ENCODE measurements at regions not wholly inside any gene's neighbourhood (a gene's known extent, or its start where the extent isn't known, plus 50 kb on each side); places are given as distances from the start of the nearest gene placed in this dataset.

DNA sequence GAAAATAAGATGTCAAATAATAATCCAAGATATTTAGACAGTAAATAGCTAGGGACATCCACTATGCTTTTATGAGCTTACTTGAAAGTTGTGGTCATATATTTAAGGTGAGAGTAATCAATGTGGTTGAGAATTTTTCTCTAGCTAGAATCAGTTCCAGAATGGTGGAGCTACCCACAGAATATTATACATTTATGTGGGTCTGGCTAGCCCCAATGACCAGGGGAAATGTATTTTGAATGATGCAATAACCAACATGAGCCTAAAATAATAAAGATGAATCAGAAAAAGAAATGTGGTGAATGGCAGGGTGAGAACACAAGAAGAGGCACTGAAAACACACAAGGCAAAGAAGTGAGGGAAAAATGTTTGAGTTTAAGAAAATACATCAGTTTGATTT, 325.7 kb downstream of the TBC1D32 start (continued):
- TF ChIP-seq, protein P1, sequence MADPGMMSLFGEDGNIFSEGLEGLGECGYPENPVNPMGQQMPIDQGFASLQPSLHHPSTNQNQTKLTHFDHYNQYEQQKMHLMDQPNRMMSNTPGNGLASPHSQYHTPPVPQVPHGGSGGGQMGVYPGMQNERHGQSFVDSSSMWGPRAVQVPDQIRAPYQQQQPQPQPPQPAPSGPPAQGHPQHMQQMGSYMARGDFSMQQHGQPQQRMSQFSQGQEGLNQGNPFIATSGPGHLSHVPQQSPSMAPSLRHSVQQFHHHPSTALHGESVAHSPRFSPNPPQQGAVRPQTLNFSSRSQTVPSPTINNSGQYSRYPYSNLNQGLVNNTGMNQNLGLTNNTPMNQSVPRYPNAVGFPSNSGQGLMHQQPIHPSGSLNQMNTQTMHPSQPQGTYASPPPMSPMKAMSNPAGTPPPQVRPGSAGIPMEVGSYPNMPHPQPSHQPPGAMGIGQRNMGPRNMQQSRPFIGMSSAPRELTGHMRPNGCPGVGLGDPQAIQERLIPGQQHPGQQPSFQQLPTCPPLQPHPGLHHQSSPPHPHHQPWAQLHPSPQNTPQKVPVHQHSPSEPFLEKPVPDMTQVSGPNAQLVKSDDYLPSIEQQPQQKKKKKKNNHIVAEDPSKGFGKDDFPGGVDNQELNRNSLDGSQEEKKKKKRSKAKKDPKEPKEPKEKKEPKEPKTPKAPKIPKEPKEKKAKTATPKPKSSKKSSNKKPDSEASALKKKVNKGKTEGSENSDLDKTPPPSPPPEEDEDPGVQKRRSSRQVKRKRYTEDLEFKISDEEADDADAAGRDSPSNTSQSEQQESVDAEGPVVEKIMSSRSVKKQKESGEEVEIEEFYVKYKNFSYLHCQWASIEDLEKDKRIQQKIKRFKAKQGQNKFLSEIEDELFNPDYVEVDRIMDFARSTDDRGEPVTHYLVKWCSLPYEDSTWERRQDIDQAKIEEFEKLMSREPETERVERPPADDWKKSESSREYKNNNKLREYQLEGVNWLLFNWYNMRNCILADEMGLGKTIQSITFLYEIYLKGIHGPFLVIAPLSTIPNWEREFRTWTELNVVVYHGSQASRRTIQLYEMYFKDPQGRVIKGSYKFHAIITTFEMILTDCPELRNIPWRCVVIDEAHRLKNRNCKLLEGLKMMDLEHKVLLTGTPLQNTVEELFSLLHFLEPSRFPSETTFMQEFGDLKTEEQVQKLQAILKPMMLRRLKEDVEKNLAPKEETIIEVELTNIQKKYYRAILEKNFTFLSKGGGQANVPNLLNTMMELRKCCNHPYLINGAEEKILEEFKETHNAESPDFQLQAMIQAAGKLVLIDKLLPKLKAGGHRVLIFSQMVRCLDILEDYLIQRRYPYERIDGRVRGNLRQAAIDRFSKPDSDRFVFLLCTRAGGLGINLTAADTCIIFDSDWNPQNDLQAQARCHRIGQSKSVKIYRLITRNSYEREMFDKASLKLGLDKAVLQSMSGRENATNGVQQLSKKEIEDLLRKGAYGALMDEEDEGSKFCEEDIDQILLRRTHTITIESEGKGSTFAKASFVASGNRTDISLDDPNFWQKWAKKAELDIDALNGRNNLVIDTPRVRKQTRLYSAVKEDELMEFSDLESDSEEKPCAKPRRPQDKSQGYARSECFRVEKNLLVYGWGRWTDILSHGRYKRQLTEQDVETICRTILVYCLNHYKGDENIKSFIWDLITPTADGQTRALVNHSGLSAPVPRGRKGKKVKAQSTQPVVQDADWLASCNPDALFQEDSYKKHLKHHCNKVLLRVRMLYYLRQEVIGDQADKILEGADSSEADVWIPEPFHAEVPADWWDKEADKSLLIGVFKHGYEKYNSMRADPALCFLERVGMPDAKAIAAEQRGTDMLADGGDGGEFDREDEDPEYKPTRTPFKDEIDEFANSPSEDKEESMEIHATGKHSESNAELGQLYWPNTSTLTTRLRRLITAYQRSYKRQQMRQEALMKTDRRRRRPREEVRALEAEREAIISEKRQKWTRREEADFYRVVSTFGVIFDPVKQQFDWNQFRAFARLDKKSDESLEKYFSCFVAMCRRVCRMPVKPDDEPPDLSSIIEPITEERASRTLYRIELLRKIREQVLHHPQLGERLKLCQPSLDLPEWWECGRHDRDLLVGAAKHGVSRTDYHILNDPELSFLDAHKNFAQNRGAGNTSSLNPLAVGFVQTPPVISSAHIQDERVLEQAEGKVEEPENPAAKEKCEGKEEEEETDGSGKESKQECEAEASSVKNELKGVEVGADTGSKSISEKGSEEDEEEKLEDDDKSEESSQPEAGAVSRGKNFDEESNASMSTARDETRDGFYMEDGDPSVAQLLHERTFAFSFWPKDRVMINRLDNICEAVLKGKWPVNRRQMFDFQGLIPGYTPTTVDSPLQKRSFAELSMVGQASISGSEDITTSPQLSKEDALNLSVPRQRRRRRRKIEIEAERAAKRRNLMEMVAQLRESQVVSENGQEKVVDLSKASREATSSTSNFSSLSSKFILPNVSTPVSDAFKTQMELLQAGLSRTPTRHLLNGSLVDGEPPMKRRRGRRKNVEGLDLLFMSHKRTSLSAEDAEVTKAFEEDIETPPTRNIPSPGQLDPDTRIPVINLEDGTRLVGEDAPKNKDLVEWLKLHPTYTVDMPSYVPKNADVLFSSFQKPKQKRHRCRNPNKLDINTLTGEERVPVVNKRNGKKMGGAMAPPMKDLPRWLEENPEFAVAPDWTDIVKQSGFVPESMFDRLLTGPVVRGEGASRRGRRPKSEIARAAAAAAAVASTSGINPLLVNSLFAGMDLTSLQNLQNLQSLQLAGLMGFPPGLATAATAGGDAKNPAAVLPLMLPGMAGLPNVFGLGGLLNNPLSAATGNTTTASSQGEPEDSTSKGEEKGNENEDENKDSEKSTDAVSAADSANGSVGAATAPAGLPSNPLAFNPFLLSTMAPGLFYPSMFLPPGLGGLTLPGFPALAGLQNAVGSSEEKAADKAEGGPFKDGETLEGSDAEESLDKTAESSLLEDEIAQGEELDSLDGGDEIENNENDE (IDR thresholded peaks at IDR 0.05; ENCODE audit: insufficient replicate concordance, low read length): no peak
- TF ChIP-seq GABPA (IDR thresholded peaks at IDR 0.05; ENCODE audit: borderline replicate concordance, insufficient read depth, low read length) (no peak), CEBPB (IDR thresholded peaks at IDR 0.05; ENCODE audit: low read depth, low read length) (no peak), SP4 (IDR thresholded peaks at IDR 0.05; ENCODE audit: low read length) (no peak), RXRA (IDR thresholded peaks at IDR 0.05; ENCODE audit: insufficient read depth, low read depth, low read length) (no peak), FOSL1 (IDR thresholded peaks at IDR 0.05; ENCODE audit: insufficient read depth, low read depth, low read length) (no peak), POLR2AphosphoS5 (IDR thresholded peaks at IDR 0.05; ENCODE audit: low read depth, low read length) (no peak), CHD1 (IDR thresholded peaks at IDR 0.05; ENCODE audit: low read depth, low read length) (no peak), BCL11A (IDR thresholded peaks at IDR 0.05; ENCODE audit: low read depth in 2 of 2, low read length in 2 of 2) (no peak), RBBP5 (IDR thresholded peaks at IDR 0.05; ENCODE audit: borderline replicate concordance, low read depth, low read length) (no peak), SRF (IDR thresholded peaks at IDR 0.05; ENCODE audit: low read depth, low read length) (no peak), BRCA1 (IDR thresholded peaks at IDR 0.05; ENCODE audit: low read depth, low read length) (no peak)
